HepG2 (cell line): ENCODE measurements at regions not wholly inside any gene's neighbourhood (a gene's known extent, or its start where the extent isn't known, plus 50 kb on each side); places are given as distances from the start of the nearest gene placed in this dataset.

ENCODE experiments used
- ATAC-seq: fragments of 200-7000 bp; cut with Tn5 transposase; 3 replicates; pipeline ENCODE4 v1.9.1; 2020; ENCODE audit warnings: mild to moderate bottlenecking, moderate library complexity
- BruUV-seq: library from RNA; stranded (reverse); fragments of 400-500 nt; replicated peaks from 2 replicates; lab custom pipeline; 2021; lab: Mats Ljungman, UMichigan
- CTCF ChIA-PET: fragments of 300-600 bp; formaldehyde crosslinking; extraction: SDS; loops from one replicate; lab custom pipeline; 2021; ENCODE audit warnings: low total read pairs, inconsistent platforms, low intra/inter-chr PET ratio; lab: Yijun Ruan, JAX
- POLR2A ChIA-PET: fragments of 350-600 bp; sonication (Branson Sonifier 250); formaldehyde crosslinking; loops from one replicate; lab custom pipeline; 2020; ENCODE audit warnings: antibody characterized with exemption, inconsistent platforms; lab: Yijun Ruan, JAX
- DNase-seq: peaks from one replicate; pipeline ENCODE4 v3.0.0-alpha.2; 2015; ENCODE audit warnings: low spot score
- FAIRE-seq: peaks from 3 replicates; lab custom pipeline; 2011; peaks lifted over from hg19 to GRCh38; lab: Jason Lieb, UNC
- H2AFZ ChIP-seq: one replicate; pipeline ENCODE4 v1.6.1; 2011; ENCODE audit warnings: low read length, inconsistent platforms
- H3K27ac ChIP-seq: fragments of 300-600 bp; 3 replicates; pipeline ENCODE4 v1.8.0; 2011; ENCODE audit warnings: mixed run types, mild to moderate bottlenecking, mixed read lengths, low read length, inconsistent platforms; ENCODE audit not compliant: insufficient read depth; ENCODE audit errors: extremely low read length
- H3K27me3 ChIP-seq, 2 experiments: fragments of 200-600 bp in 1 of 2; 2 replicates in 1 of 2; 3 replicates in 1 of 2; pipeline versions ENCODE4 v1.6.0 to v1.8.0; 2011; ENCODE audit warnings: low read length in 2 of 2, mild to moderate bottlenecking in 2 of 2, moderate library complexity in 2 of 2, inconsistent platforms in 1 of 2; ENCODE audit not compliant: insufficient read depth in 2 of 2, control insufficient read depth in 1 of 2
- H3K36me3 ChIP-seq, 2 experiments: fragments of 200-600 bp in 1 of 2; replicated peaks in 1 of 2; 2 replicates in 1 of 2; 3 replicates in 1 of 2; pipeline versions ENCODE4 v1.5.1 to v1.8.0; 2011; ENCODE audit warnings: low read length in 2 of 2, inconsistent platforms in 1 of 2; ENCODE audit not compliant: insufficient read depth in 2 of 2, control insufficient read depth in 1 of 2
- H3K4me1 ChIP-seq: 2 replicates; pipeline ENCODE4 v1.5.1; 2012; ENCODE audit warnings: low read length, inconsistent platforms; ENCODE audit not compliant: insufficient read depth
- H3K4me2 ChIP-seq: 2 replicates; pipeline ENCODE4 v1.6.0; 2011; ENCODE audit warnings: low read depth, low read length, inconsistent platforms
- H3K4me3 ChIP-seq, 3 experiments: fragments of 200-600 bp in 1 of 3; sonication (generic), shearing (Covaris generic) in 1 of 3; replicated peaks in 1 of 3; 2 replicates each; pipeline ENCODE4 v1.5.1; 2011 to 2016; ENCODE audit warnings: low read length in 3 of 3, inconsistent platforms in 2 of 3, low read depth in 2 of 3, mild to moderate bottlenecking in 2 of 3, control low read depth in 1 of 3, mixed read lengths in 1 of 3; ENCODE audit not compliant: insufficient read depth in 1 of 3
- H3K79me2 ChIP-seq: one replicate; pipeline ENCODE4 v1.6.1; 2011; ENCODE audit warnings: low read length, inconsistent platforms; ENCODE audit not compliant: insufficient read depth
- H3K9ac ChIP-seq: 2 replicates; pipeline ENCODE4 v1.6.0; 2011; ENCODE audit warnings: mild to moderate bottlenecking, low read depth, low read length, inconsistent platforms; ENCODE audit not compliant: insufficient read depth
- H3K9me3 ChIP-seq: 2 replicates; pipeline ENCODE4 v1.5.1; 2012; ENCODE audit warnings: mild to moderate bottlenecking, low read length
- H4K20me1 ChIP-seq: 2 replicates; pipeline ENCODE4 v1.6.0; 2011; ENCODE audit warnings: inconsistent platforms, mild to moderate bottlenecking, low read length, moderate library complexity; ENCODE audit not compliant: insufficient read depth
- DNMT1 ChIP-seq: sonication (generic); formaldehyde crosslinking; IDR thresholded peaks from 2 replicates; pipeline ENCODE4 v1.5.1; 2020; ENCODE audit warnings: mild to moderate bottlenecking, missing genetic modification reagents
- MXD4 ChIP-seq: IDR thresholded peaks from 2 replicates; pipeline ENCODE4 v1.6.1; 2016; ENCODE audit warnings: mild to moderate bottlenecking, missing biosample characterization, missing genetic modification reagents
- NFIC ChIP-seq: IDR thresholded peaks from 2 replicates; pipeline ENCODE4 v1.6.1; 2012; ENCODE audit warnings: mild to moderate bottlenecking, low read length, inconsistent platforms
- SIN3A ChIP-seq: IDR thresholded peaks from 2 replicates; pipeline ENCODE4 v1.6.1; 2011; ENCODE audit warnings: low read depth, mild to moderate bottlenecking, control low read depth, low read length, borderline replicate concordance
- STAG1 ChIP-seq: sonication (generic); formaldehyde crosslinking; IDR thresholded peaks from 2 replicates; pipeline ENCODE4 v1.4.0; 2020; ENCODE audit warnings: missing genetic modification reagents
- ZFP41 ChIP-seq: sonication (generic); formaldehyde crosslinking; IDR thresholded peaks from 2 replicates; pipeline ENCODE4 v1.4.0; 2020; ENCODE audit warnings: mild to moderate bottlenecking, missing genetic modification reagents, borderline replicate concordance
- ZNF282 ChIP-seq: fragments of 450-650 bp; IDR thresholded peaks from 2 replicates; pipeline ENCODE4 v1.6.1; 2018; ENCODE audit not compliant: partially characterized antibody
- ZNF563 ChIP-seq: sonication (generic); formaldehyde crosslinking; IDR thresholded peaks from 2 replicates; pipeline ENCODE4 v1.8.0; 2022; ENCODE audit warnings: mild to moderate bottlenecking, moderate library complexity, missing genetic modification reagents
- WGBS: methylation state at CpG from one replicate; pipeline ENCODE4 v1.1.6; 2017; ENCODE audit warnings: low lambda C conversion rate; 5-methylcytosine and 5-hydroxymethylcytosine counted together
- in situ Hi-C: cut with HindIII; loops from 2 replicates; pipeline ENCODE4 v1.10.0; 2017; ENCODE audit warnings: low pct_unique_long_range_greater_than_20kb; ENCODE audit not compliant: extremely low pct_ligation_motif_present
- intact Hi-C: fragments of 100-400 bp; cut with micrococcal nuclease; formaldehyde crosslinking; loops from one replicate; pipeline ENCODE4 v1.10.0; 2022; ENCODE audit not compliant: unreplicated experiment
- TF ChIP-seq, protein P1 (sequence below): IDR thresholded peaks from 2 replicates; pipeline ENCODE4 v1.6.1; 2018; ENCODE audit warnings: missing genetic modification reagents, mild to moderate bottlenecking, missing compliant biosample characterization
- TF ChIP-seq, protein P2 (sequence below): sonication (generic); formaldehyde crosslinking; IDR thresholded peaks from 2 replicates; pipeline ENCODE4 v1.8.1; 2023; ENCODE audit warnings: mild to moderate bottlenecking, missing genetic modification reagents

DNA sequence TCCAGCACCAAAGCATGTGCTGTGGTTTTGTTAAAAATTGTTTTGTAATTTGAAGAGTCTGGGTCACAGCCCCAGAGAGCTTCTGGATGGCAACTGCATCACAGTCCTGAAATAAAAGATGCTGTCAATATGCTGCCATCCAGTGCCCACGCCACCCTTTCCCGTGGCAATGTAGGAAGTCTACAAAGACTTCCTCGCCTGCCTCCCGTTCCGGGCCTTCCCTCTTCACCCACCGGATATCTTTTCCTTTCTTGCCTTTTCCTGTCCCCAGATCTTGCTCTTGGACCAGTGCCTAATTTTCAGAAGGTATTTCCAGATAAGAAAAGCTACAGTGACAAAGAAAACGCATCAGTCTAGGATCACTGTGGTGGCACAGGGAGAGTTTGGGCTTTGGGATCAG, 85.3 kb upstream of the RNU6-1 start (continued):
- TF ChIP-seq, protein P1, sequence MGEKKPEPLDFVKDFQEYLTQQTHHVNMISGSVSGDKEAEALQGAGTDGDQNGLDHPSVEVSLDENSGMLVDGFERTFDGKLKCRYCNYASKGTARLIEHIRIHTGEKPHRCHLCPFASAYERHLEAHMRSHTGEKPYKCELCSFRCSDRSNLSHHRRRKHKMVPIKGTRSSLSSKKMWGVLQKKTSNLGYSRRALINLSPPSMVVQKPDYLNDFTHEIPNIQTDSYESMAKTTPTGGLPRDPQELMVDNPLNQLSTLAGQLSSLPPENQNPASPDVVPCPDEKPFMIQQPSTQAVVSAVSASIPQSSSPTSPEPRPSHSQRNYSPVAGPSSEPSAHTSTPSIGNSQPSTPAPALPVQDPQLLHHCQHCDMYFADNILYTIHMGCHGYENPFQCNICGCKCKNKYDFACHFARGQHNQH (CRISPR knock-in tag), result no peak
- TF ChIP-seq, protein P2, sequence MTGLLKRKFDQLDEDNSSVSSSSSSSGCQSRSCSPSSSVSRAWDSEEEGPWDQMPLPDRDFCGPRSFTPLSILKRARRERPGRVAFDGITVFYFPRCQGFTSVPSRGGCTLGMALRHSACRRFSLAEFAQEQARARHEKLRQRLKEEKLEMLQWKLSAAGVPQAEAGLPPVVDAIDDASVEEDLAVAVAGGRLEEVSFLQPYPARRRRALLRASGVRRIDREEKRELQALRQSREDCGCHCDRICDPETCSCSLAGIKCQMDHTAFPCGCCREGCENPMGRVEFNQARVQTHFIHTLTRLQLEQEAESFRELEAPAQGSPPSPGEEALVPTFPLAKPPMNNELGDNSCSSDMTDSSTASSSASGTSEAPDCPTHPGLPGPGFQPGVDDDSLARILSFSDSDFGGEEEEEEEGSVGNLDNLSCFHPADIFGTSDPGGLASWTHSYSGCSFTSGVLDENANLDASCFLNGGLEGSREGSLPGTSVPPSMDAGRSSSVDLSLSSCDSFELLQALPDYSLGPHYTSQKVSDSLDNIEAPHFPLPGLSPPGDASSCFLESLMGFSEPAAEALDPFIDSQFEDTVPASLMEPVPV (CRISPR knock-in tag), result no peak
- TF ChIP-seq STAG1 (CRISPR knock-in tag), result no peak
- no peak for TF ChIP-seq ZNF563 (CRISPR knock-in tag)
- no peak for TF ChIP-seq ZNF282
- no peak for TF ChIP-seq NFIC
- no peak for TF ChIP-seq ZFP41 (CRISPR knock-in tag)
- TF ChIP-seq SIN3A, result no peak
- TF ChIP-seq, all 625 proteins: peak for 0

DNA sequence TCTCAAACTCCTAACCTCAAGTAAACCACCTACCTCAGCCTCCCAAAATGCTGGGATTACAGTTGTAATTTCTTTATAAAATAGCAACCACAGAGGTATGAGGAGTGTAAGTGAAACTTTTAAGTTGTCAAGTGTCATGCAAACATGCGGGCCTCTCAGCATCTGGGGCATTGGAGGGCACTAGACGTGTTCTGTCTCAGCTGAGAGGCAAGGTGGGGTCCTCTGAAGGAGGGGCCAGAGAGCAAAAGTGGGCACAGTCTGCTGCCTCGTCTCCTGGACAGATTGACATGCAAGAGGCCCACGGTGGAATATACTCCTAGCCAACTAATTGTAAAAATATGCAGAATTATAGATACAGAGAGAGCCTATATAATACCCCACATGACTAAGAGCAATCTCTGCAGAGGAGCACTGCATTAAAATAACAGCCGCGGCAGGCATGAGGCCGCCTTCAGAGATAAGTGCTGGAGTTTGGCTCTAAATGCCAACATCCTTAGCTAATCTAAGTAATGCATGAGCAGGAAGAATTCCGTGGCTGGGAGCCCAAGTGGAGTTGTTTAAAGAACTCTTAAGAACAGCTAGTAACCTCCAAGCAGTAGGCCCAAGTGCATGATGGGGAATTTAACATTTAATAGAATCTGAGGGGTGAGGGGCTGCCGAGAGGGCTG, 87.8 kb upstream of the RNU6-1 start:
- WGBS, result 45% methylated on average over 8 of the region's 9 CpGs
- Histone ChIP-seq H3K9ac (no peak overlapping the region), H3K4me3 (no peak overlapping the region), H3K27ac (no peak overlapping the region), H3K27me3 (no peaks in the 10 kb centered on the region), H2AFZ (no peak overlapping the region), H4K20me1 (no peaks in the 10 kb centered on the region), H3K36me3 (no peaks in the 10 kb centered on the region), H3K9me3 (no peaks in the 10 kb centered on the region), H3K4me2 (0 out of 2 replicates have a peak overlapping the region, but pooled peaks have one; percentile 5), H3K4me1 (peaks cover 66% of the 10 kb centered on the region), H3K79me2 (no peaks in the 10 kb centered on the region)
- FAIRE-seq, result no peak
- no peak for DNase-seq
- ChIA-PET POLR2A (interaction anchor here (1.4 kb wide), 1 partner anchor 19 kb away, joined by 3 read pairs; no protein-coding TSS in a partner anchor), CTCF (no interaction called here)
- no peak for ATAC-seq
- intact Hi-C loops, result no loop called here
- TF ChIP-seq DNMT1 (CRISPR knock-in tag) (no peak), MXD4 (no peak)
- in situ Hi-C loops, result no loop called here
- BruUV-seq, result no TSS peak
